Ureter (tissue), 1 donor: ENCODE measurements at regions not wholly inside any gene's neighbourhood (a gene's known extent, or its start where the extent isn't known, plus 50 kb on each side); places are given as distances from the start of the nearest gene placed in this dataset.
"Not testable (repeated sequence)": the region's sequence is repeated elsewhere in the genome, so short reads cannot be mapped to it uniquely, and the experiment has no call there.

Experiments
- DNase-seq: peaks from one replicate; pipeline ENCODE4 v3.0.0-alpha.2; 2020; ENCODE audit warnings: low spot score
- donor health status: DM: yes; HTN: yes; CAD: no.

- no peak for DNase-seq
Observed at GRCh38 chr5:96320797-96321196, 112.3 kb downstream of the PCSK1 start.

DNA sequence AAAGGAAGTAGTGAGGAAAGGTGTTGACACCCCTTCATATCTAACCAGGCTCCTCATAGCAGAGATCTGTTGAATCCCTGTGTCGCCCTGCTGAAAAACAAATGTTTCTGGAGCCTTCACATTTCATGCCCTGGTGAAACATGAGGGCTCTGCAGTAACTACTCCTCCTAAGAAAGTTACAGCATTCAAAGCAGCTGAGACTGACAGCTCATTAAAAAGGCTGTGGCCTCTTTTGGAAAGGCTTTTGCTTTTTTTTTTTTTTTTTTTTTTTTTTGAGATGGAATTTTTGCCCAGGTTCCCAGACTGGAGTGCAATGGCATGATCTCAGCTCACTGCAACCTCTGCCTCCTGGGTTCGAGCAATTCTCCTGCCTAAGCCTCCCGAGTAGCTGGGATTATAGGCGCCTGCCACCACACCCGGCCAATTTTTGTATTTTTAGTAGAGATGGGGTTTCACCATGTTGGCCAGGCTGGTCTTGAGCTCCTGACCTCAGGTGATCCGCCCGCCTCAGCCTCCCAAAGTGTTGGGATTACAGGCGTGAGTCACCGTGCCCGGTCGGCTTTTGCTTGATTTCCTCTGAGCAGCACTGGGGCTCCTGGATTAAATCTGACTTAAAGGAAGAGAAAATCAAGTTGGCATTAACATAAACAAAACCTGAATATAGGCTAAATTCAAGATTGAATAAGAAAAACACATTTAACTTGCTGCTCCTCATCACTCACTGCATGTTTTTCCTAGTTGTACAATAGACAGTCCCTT, 112.9 kb downstream of the PCSK1 start:
- DNase-seq: not testable (repeated sequence)

- no peak for DNase-seq
Observed at GRCh38 chr5:96318569-96319110, 114.4 kb downstream of the PCSK1 start.

- DNase-seq: no peak
Observed at GRCh38 chr5:96317945-96318344, 115.1 kb downstream of the PCSK1 start.

DNA sequence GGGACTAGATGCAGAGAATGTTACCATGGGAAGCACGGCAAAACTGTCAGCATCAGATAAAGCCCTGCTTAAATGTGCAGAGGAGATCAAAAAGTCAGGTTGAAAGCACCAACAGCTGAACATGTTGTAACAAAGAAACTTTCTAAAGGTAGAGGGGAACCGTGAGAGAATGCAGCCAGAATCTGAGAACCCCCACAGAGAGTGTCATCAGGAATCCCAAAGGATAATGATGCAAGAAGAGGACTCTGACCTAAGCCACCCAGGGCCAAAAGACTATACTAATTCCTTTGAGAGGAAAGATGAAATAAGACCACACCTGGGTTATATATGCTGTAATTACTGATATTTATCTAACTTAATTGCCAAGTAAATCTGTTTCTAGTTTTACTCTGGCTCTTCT, 116.6 kb downstream of the PCSK1 start:
- DNase-seq: no peak

DNA sequence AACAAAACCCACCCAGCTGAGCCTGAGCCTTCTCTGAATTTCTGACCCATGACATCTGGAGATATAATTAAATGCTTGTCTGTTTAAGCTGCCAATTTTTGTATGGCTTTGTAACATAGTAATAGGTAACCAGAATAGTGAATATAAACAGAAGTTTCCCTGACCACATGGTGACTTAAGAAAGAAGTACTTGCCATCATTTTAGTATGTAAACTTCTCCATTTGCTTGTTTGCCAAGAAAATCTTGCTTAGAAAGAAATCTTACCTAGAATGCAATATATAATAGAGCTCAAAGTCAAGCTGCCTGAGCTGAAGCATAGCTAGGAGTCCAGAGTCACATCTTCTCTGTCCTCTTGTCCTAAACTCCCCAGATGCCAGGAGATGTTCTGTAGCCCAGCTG, 117.0 kb downstream of the PCSK1 start:
- no peak for DNase-seq

DNA sequence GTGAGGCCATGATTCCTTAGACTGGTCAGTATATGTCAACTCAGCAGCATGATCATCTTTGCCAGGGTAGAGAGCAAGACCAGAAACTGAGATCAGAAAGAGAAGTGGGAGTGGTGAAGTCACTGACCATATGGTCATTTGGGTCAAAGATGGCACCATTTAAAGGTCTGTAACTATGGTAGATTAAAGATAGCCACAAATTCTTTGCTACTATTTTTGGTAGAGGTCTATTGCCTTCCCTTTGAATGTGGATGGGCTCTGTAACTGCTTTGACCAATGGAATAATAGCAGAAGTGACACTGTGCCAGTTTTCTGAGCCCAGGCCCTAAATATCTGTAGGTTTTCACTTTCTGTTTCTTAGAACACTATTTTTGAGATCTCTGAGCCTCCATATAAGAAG, 117.6 kb downstream of the PCSK1 start:
- DNase-seq: no peak

GRCh38 chr5:96312383-96312782, 120.7 kb downstream of the PCSK1 start:
- no peak for DNase-seq

DNA sequence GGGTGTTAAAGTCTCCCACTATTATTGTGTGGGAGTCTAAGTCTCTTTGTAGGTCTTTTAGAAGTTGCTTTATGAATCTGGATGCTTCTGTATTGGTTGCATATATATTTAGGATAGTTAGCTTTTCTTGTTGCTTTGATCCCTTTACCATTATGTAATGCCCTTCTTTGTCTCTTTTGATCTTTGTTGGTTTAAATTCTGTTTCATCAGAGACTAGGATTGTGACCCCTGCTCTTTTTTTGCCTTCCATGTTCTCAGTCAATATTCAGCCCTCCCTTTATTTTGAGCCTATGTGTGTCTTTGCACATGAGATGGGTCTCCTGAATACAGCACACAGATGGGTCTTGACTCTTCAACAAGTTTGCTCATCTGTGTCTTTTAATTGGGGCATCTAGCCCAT, 126.0 kb downstream of the PCSK1 start:
- DNase-seq: not testable (repeated sequence)

DNA sequence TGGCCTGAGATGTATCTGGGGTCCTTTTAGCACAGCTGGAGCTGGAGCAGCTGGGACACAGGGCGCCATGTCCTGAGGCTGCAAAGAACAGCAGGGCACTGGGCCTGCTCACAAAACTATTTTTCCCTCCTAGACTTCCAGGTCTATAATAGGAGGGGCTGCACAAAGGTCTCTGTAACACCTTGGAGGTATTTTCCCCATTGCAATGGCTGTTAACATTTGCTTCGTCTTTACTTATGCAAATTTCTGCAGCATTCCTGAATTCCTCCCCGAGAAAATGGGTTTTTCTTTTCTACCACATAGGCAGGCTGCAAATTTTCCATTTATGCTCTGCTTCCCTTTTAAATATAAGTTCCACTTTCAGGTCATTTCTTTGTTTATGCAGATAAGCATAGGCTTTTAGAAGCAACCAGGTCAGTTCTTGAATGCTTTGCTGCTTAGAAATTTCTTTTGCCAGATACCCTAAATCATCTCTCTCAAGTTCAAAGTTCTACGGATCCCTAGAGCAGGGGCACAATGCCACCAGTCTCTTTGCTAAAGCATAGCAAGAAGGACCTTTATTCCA, 130.8 kb downstream of the PCSK1 start:
- DNase-seq: no peak

DNA sequence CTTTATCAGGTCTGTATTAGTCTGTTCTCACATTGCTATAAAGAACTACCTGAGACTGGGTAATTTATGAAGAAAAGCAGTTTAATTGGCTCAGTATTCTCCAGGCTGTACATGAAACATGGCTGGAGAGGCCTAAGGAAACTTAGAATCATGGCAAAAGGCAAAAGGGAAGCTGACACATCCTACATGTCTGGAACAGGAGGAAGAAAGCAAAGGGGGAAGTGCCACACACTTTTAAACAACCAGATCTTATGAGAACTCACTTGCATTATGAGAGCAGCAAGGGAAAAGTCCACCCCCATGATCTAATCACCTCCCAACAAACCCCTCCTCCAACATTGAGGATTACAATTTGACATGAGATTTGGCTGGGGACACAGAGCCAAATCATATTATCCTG, 132.1 kb downstream of the PCSK1 start:
- no peak for DNase-seq

- DNase-seq: no peak
Observed at GRCh38 chr5:96297867-96298266, 135.2 kb downstream of the PCSK1 start.

- DNase-seq: no peak
Observed at GRCh38 chr5:96297290-96297689, 135.8 kb downstream of the PCSK1 start.

- no peak for DNase-seq
Observed at GRCh38 chr5:96294884-96295202, 138.2 kb downstream of the PCSK1 start.

DNA sequence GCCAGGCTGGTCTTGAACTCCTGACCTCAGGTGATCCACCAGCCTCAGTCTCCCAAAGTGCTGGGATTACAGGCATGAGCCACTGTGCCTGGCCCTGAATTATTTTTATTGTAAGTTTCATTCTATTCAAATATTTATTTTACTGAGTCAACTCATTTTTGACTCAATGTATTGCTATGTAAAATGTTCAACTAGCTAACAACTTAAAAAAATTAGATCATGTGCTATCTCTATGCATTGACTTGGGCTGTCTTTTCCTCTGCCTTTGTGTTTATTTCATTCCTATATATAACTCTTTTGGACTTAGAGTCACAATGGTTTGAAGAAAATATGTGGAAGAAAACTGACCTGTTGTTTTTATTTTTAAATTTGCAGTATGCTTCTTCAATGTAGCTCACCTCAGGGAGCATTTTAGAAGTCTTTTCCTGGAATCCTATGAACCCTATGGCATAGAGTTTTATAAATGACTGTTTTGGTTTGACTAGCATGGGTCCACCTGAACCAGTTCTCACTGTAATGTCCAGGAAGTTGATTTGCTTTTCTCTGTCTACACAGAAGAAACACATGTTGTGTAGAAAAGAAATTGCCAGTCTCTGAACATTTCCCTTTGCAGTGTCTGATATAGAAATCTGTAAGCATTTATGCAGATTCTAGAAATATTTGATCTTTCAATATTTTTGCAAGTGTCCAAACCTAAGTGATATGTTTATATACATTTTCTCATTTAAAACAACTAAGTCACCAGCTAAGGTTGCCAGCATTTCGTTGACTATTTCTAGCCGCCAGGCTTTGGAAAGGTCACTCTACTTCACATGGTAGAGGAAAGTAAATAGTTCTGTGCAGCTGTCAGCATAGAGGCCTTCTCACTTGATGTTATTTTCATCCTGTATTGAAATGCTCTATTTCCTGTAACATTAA, 138.8 kb downstream of the PCSK1 start:
- no peak for DNase-seq

DNA sequence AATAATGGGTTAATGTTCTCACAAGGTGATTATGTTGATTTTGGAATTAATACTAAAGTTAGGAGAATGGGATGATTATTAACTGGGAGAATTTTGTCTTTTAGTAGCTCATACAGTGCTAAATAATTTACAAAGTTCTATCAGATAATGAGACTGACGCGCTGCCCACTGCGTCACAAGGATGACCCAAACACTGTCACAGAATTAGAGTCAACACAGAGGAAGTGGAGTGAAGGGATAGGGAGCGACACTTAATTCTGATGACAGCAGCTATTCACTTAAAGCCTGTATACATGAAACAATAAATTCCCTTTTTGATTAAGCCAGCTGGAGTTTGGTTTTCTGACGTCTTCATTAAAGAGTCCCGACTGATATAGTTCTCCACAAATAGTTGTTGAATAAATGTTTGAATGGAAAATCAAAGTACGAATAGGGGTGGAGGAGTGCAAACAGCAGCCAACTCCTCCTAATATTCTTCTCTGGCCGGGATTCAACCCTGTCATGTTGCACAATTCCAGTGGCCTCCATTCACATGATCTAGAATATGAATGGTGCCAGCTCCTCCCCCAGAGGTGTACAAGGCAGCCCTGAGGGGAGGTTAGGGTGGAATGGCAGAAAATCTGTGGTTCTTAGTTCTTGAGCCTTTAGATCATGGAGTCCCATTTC, 140.3 kb downstream of the PCSK1 start:
- no peak for DNase-seq

DNA sequence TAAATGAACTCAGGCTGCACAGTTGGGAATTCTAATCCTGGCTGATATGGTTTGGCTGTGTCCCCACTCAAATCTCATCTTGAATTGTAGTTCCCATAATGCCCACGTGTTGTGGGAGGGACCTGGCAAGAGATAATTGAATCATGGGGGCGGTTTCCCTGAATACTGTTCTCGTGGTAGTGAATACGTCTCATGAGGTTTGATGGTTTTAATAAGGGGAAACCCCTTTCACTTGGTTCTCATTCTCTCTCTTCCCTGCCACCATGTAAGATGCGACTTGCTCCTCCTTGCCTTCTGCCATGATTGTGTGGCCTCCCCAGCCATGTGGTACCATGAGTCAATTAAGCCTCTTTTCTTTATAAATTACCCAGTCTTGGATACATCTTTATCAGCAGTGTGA, 143.8 kb downstream of the PCSK1 start:
- DNase-seq: not testable (repeated sequence)

GRCh38 chr5:96288845-96289185, 144.2 kb downstream of the PCSK1 start:
- no peak for DNase-seq

DNA sequence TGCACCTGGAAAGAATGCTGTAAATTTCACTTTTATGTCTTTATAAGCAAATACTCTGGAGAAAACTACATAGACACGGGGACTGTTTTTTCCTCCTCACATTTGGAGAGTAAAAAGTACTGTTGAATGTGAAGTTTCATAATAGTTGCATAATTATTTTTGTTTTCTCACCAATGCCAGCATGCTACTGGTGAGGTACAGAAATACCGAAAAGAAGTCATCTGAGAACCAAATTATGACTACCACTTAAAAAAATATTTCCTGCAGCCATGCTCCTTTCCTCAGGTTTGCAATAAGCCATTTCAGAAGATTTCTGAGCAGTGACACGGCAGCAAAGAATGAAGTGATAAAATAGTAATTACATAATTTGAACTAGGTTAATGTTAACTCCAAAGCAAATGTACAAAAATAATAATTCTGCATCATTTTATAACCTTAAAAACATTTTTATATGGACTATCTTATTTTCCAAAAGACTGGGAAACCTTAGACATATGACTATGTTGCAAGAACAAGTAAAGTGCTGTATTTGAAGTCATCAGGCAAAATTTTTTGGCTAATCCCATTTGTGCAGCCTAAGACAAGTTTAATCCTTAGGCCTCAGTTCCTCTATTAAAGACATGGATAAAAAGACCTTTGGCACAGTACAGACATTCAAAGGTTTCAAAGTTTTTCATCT, 144.7 kb downstream of the PCSK1 start:
- DNase-seq: no peak

DNA sequence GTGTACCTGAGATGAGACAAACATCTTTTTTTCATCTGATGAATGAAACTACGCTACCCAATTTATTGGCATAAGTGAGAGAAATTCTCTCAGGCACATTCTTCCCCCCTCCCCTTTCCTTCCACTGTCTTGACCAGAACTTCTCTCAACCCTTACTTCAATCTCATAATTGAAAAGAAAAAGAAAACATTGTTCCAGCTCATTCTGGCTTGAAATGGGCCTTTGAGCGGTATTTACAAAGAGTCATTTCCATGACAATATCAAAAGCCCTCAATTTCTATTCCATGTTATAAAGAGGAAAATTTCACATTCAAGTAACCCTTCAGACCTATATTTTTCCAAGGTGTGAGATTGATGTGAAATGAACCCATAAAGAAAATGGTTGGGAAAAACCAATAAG, 145.9 kb downstream of the PCSK1 start:
- DNase-seq: no peak

- DNase-seq: no peak
Observed at GRCh38 chr5:96285823-96286222, 147.2 kb downstream of the PCSK1 start.
